GM23248 (cell line): ENCODE measurements at regions not wholly inside any gene's neighbourhood (a gene's known extent, or its start where the extent isn't known, plus 50 kb on each side); places are given as distances from the start of the nearest gene placed in this dataset.
A peak's percentile ranks its signal among the peaks of the same experiment; 100 is the strongest.

Experiments
- DNase-seq: peaks from one replicate; pipeline ENCODE4 v3.0.0-alpha.2; 2015
- H2AFZ ChIP-seq: fragments of 200-600 bp; sonication (generic); 2 replicates; pipeline ENCODE4 v1.6.1; 2016; ENCODE audit warnings: antibody characterized with exemption
- H3F3A ChIP-seq: fragments of 200-600 bp; sonication (generic); 2 replicates; pipeline ENCODE4 v1.6.1; 2016; ENCODE audit warnings: mild to moderate bottlenecking, antibody characterized with exemption, mixed run types; ENCODE audit not compliant: insufficient read depth
- H3K27ac ChIP-seq: fragments of 200-600 bp; sonication (generic); 2 replicates; pipeline ENCODE4 v1.5.1; 2016; ENCODE audit warnings: mild to moderate bottlenecking
- H3K27me3 ChIP-seq: fragments of 200-600 bp; sonication (generic); replicated peaks from 2 replicates; pipeline ENCODE4 v1.6.1; 2016; ENCODE audit warnings: mild to moderate bottlenecking; ENCODE audit not compliant: insufficient read depth
- H3K36me3 ChIP-seq: fragments of 200-600 bp; sonication (generic); 2 replicates; pipeline ENCODE4 v1.6.1; 2016; ENCODE audit warnings: low read depth, mild to moderate bottlenecking
- H3K4me1 ChIP-seq: fragments of 200-600 bp; sonication (generic); 2 replicates; pipeline ENCODE4 v1.6.1; 2016; ENCODE audit warnings: mild to moderate bottlenecking; ENCODE audit not compliant: insufficient read depth
- H3K4me2 ChIP-seq: fragments of 200-600 bp; sonication (generic); one replicate; pipeline ENCODE4 v1.6.1; 2016; ENCODE audit warnings: mild to moderate bottlenecking; ENCODE audit not compliant: unreplicated experiment
- H3K4me3 ChIP-seq: fragments of 200-600 bp; sonication (generic); 2 replicates; pipeline ENCODE4 v1.5.1; 2016; ENCODE audit warnings: mild to moderate bottlenecking
- H3K79me2 ChIP-seq: fragments of 200-600 bp; sonication (generic); 2 replicates; pipeline ENCODE4 v1.6.1; 2016; ENCODE audit warnings: mild to moderate bottlenecking; ENCODE audit not compliant: insufficient read depth
- H3K9ac ChIP-seq: fragments of 200-600 bp; sonication (generic); 2 replicates; pipeline ENCODE4 v1.6.1; 2016; ENCODE audit warnings: mild to moderate bottlenecking
- H3K9me2 ChIP-seq: fragments of 200-600 bp; sonication (generic); 2 replicates; pipeline ENCODE4 v1.6.1; 2016; ENCODE audit warnings: mixed run types, mild to moderate bottlenecking, moderate library complexity; ENCODE audit not compliant: insufficient read depth
- H3K9me3 ChIP-seq: fragments of 200-600 bp; sonication (generic); one replicate; pipeline ENCODE4 v1.6.1; 2017; ENCODE audit warnings: low read depth
- H4K20me1 ChIP-seq: fragments of 200-600 bp; sonication (generic); 2 replicates; pipeline ENCODE4 v1.6.0; 2016; ENCODE audit not compliant: insufficient read depth
- EZH2 ChIP-seq: fragments of 200-600 bp; sonication (generic); IDR thresholded peaks from 2 replicates; pipeline ENCODE4 v1.6.1; 2018; ENCODE audit warnings: antibody characterized with exemption, mild to moderate bottlenecking; ENCODE audit not compliant: insufficient read depth, poor library complexity, severe bottlenecking
- EZH2phosphoT487 ChIP-seq: fragments of 200-600 bp; sonication (generic); IDR thresholded peaks from 2 replicates; pipeline ENCODE4 v1.6.1; 2018; ENCODE audit warnings: antibody characterized with exemption, moderate library complexity, mild to moderate bottlenecking, low read depth; ENCODE audit not compliant: insufficient read depth
- whole genome bisulfite sequencing, 2 experiments: methylation state at CpG; one replicate each; pipeline ENCODE4 v1.1.6; 2015 to 2017; ENCODE audit warnings: low lambda C conversion rate in 2 of 2, low coverage in 1 of 2; ENCODE audit errors: missing lambda C conversion rate in 2 of 2; 5-methylcytosine and 5-hydroxymethylcytosine counted together
- in situ Hi-C: fragments of 300-500 bp; cut with MboI; formaldehyde crosslinking; loops from 2 replicates; pipeline ENCODE4 v1.15.0; 2020

- Histone ChIP-seq H3K27me3 (no peaks in the 10 kb centered on the region), H2AFZ (no peak overlapping the region)
These were observed 69.5 kb upstream of the ATP6AP2 start for GRCh38 chrX:40511258-40511657.

DNA sequence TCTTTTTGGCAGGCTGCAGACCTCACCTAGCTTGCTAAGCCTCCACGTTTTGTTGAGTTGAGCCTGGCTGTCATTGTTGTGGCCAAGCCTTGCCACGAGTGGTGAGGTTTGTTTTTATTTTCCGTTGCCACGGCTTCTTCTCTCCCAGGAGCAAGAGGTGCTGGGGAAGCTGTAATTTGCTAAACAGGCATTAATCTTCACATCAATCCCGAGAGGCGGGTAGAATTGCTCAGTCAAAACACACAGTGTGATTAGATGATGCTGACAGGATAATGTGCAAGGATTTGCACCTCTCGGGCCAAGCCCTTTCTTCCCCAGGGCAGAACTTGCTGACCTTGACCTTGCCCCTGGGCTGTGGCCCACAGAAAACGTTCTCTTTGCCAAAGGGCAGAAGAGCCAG lies 72.2 kb upstream of the ATP6AP2 start:
- Histone ChIP-seq H3K4me2 (no peak overlapping the region), H3K79me2 (no peaks in the 10 kb centered on the region), H3K4me1 (peaks cover 14% of the 10 kb centered on the region), H3K9ac (no peak overlapping the region), H3K36me3 (no peaks in the 10 kb centered on the region), H2AFZ (no peak overlapping the region), H3K9me2 (no peaks in the 10 kb centered on the region), H4K20me1 (no peaks in the 10 kb centered on the region), H3K27me3 (no peaks in the 10 kb centered on the region), H3K27ac (no peak overlapping the region), H3F3A (no peaks in the 10 kb centered on the region), H3K9me3 (no peaks in the 10 kb centered on the region), H3K4me3 (no peak overlapping the region)
- no peak for DNase-seq
- TF ChIP-seq EZH2phosphoT487 = no peak
- no peak for TF ChIP-seq EZH2
- 58 to 71% methylated on average over 7 to 8 of the region's 8 CpGs for WGBS, 2 experiments
- in situ Hi-C loops = no loop called here

More at GRCh38 chrX:40511258-40511657, 69.5 kb upstream of the ATP6AP2 start:
- Histone ChIP-seq H3K9me3 (no peaks in the 10 kb centered on the region), H3K4me3 (no peak overlapping the region), H3K79me2 (no peaks in the 10 kb centered on the region), H3K9me2 (no peaks in the 10 kb centered on the region), H4K20me1 (no peaks in the 10 kb centered on the region), H3K36me3 (no peaks in the 10 kb centered on the region), H3K27ac (no peak overlapping the region), H3K9ac (no peak overlapping the region), H3K4me2 (no peak overlapping the region), H3F3A (no peaks in the 10 kb centered on the region), H3K4me1 (no peaks in the 10 kb centered on the region)
- no peak for DNase-seq
- 64 to 81% methylated on average over 5 to 7 of the region's 7 CpGs for WGBS, 2 experiments
- in situ Hi-C loops = no loop called here
- TF ChIP-seq EZH2 (no peak), EZH2phosphoT487 (no peak)

DNA sequence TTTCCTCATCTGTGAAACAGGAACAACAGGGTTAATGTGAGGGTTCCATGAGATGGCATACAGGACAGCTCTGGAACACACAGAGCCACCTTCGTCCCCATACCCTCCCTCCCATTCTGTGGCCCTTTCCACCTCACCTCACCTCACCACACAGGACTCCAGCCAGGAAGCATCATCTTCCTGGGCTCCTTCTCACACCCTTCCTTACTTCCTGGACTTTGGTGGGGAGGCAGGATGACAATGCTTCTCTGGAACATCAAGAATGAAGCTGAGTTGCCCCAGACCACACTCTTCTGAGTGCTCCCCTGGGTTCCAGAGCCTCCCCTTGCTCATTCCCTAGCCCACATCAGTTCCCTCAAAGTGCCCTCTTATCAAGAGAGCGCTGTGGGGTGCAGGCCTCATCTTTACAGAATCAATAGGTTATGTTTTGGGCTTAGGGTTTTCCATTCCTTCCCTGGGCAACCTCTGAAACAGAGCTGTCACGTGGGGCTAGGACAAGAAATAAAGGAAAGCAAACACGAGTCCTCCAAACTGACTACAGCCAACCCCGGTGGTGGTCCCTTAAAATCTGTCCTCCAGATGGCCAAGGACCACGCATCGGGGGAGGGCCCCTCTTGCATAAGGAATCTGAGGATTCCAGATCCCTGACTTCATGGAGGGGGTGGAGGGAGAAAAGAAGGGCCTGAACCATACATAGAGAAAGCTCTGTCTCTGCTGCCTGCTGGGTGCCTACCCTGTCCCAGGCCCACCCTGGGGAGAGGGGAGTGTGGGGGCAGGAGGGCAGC lies 74.4 kb upstream of the ATP6AP2 start:
- H3K79me2 ChIP-seq = no peaks in the 10 kb centered on the region
- no peak overlapping the region for H3K27ac ChIP-seq
- H3K4me3 ChIP-seq = no peak overlapping the region
- in situ Hi-C loops = no loop called here
- H3K27me3 ChIP-seq = no peaks in the 10 kb centered on the region
- H2AFZ ChIP-seq = no peak overlapping the region
- H3K9me2 ChIP-seq = no peaks in the 10 kb centered on the region
- 40 to 47% methylated on average over 6 to 7 of the region's 7 CpGs for WGBS, 2 experiments
- H3K4me2 ChIP-seq = no peak overlapping the region
- H3K9me3 ChIP-seq = no peaks in the 10 kb centered on the region
- H3K9ac ChIP-seq = no peak overlapping the region
- peak; percentile 11 for DNase-seq
- peaks cover 14% of the 10 kb centered on the region for H3K4me1 ChIP-seq
- H4K20me1 ChIP-seq = no peaks in the 10 kb centered on the region
- no peaks in the 10 kb centered on the region for H3K36me3 ChIP-seq
- H3F3A ChIP-seq = no peaks in the 10 kb centered on the region
- no peak for TF ChIP-seq EZH2phosphoT487
- no peak for TF ChIP-seq EZH2

- no peaks in the 10 kb centered on the region for H3K9me2 ChIP-seq
- TF ChIP-seq EZH2phosphoT487 (no peak), EZH2 (no peak)
- no peaks in the 10 kb centered on the region for H4K20me1 ChIP-seq
- H3K79me2 ChIP-seq = no peaks in the 10 kb centered on the region
- peak; percentile 69 for DNase-seq
- H3K9ac ChIP-seq = no peak overlapping the region
- no peaks in the 10 kb centered on the region for H3K36me3 ChIP-seq
- H3K27me3 ChIP-seq = no peaks in the 10 kb centered on the region
- H2AFZ ChIP-seq = no peak overlapping the region
- peak overlapping the region; percentile 48 for H3K27ac ChIP-seq
- H3F3A ChIP-seq = no peaks in the 10 kb centered on the region
- no peaks in the 10 kb centered on the region for H3K9me3 ChIP-seq
- peaks cover 14% of the 10 kb centered on the region for H3K4me1 ChIP-seq
- peak overlapping the region; percentile 35 for H3K4me2 ChIP-seq
- in situ Hi-C loops = no loop called here
- H3K4me3 ChIP-seq = no peak overlapping the region
- 37 to 40% methylated on average over 4 to 5 of the region's 5 CpGs for WGBS, 2 experiments
These were observed 75.8 kb upstream of the ATP6AP2 start for GRCh38 chrX:40504801-40505605.
